ENCODE measurements at regions not wholly inside any gene's neighbourhood (a gene's known extent, or its start where the extent isn't known, plus 50 kb on each side); places are given as distances from the start of the nearest gene placed in this dataset.

DNA sequence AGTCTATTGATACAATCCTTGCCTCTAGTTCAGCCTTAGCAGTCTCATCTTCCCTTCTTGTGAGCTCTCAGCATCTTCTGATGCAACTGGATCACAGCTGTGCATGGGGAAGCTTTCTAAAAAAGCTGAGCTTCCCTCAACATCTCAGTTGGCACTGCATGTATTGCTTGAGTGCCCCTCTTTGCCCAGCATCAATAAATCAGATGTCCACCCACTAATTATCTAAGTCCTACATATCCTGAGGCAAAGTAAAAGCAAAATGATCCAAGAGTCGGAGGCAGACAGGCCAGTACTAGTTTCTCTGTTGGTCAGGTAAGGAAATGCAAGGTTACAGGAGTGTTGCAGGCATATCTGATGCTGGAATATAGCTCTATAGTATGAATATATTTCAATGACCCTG is 334.5 kb upstream of the NCAM1 start:
- TF ChIP-seq, protein P1, sequence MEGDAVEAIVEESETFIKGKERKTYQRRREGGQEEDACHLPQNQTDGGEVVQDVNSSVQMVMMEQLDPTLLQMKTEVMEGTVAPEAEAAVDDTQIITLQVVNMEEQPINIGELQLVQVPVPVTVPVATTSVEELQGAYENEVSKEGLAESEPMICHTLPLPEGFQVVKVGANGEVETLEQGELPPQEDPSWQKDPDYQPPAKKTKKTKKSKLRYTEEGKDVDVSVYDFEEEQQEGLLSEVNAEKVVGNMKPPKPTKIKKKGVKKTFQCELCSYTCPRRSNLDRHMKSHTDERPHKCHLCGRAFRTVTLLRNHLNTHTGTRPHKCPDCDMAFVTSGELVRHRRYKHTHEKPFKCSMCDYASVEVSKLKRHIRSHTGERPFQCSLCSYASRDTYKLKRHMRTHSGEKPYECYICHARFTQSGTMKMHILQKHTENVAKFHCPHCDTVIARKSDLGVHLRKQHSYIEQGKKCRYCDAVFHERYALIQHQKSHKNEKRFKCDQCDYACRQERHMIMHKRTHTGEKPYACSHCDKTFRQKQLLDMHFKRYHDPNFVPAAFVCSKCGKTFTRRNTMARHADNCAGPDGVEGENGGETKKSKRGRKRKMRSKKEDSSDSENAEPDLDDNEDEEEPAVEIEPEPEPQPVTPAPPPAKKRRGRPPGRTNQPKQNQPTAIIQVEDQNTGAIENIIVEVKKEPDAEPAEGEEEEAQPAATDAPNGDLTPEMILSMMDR (IDR thresholded peaks at IDR 0.05): no peak
- no peak for TF ChIP-seq POLR2A (IDR thresholded peaks at IDR 0.05)
- no peak for TF ChIP-seq EP300 (IDR thresholded peaks at IDR 0.05)

Data from ovary (tissue), 3 donors.